ENCODE measurements at regions not wholly inside any gene's neighbourhood (a gene's known extent, or its start where the extent isn't known, plus 50 kb on each side); places are given as distances from the start of the nearest gene placed in this dataset.

GRCh38 chr4:133394971-133395627 is 246.0 kb downstream of the PCDH10 start:
- TF ChIP-seq CTCF (IDR thresholded peaks at IDR 0.05) (no peak), REST (IDR thresholded peaks at IDR 0.05; ENCODE audit: insufficient read depth in 1 of 2, low read depth in 2 of 2, low read length in 1 of 2) (no peak), POLR2AphosphoS5 (IDR thresholded peaks at IDR 0.05; ENCODE audit: low read depth, low read length) (no peak), SIN3A (IDR thresholded peaks at IDR 0.05; ENCODE audit: borderline replicate concordance, insufficient read depth, low read depth, low read length) (no peak), TCF7L2 (IDR thresholded peaks at IDR 0.05; ENCODE audit: low read depth, low read length) (no peak)

All from Panc1 (cell line).